ENCODE measurements at regions not wholly inside any gene's neighbourhood (a gene's known extent, or its start where the extent isn't known, plus 50 kb on each side); places are given as distances from the start of the nearest gene placed in this dataset.

DNA sequence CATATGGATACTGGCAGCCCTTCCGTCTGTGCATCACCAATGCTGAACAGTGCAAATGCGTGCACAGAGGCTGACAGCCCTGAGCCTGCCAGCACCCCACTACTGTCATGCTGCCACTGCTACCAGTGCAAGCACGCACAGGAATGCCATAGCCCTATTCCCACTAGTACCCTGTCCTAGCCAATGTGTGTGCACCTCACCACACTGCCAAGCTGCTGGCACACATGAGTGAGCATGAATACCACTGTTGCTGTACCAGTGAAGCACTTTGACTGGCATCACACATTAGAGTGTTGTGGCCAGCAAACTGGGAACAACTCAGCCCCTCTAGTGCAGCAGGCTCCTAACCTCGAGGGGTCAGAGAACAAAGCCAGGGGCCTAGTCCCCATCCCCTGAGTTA, 102.9 kb upstream of the PCDH10 start:
- DNase-seq (ENCODE audit: low spot score) = no peak

DNA sequence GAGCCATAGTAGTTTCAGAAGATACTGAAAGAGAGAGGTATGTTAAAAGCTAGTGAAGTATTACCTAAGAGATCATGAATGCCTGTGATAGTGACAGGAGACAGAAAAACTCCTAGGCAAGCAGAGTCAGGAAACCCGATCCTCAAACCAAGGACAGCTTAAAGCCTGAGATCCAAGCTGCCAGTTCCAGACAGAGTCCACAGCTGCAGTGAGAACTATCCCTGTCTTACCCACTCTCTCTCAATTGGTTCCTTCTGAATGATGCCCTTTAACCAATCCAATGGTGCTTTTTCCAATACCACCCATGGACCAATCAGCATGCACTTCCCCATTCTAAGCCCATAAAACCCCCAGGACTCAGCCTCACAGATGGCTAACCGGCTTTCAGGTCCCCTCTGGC, 90.4 kb upstream of the PCDH10 start:
- no peak for DNase-seq (ENCODE audit: low spot score)

DNA sequence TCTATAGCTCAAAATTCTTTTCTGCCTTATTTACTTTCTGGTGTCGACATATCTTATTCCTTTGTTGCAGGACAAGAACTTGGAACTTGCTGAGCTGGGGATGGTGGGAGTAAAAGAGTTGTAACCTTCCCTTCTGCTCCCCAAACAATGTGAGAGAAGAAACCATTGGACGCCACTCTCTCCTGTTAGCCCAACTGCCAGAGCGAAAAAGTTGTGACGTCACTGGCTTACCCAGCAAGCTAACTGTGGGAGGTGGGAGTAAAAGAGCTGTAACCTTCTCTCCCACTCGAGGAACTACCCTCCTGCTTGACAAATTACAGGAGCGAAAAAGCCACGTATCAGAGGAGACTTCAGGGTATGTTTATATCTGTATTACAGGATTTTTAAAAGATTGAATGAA, 90.0 kb upstream of the PCDH10 start:
- no peak for DNase-seq (ENCODE audit: low spot score)

DNA sequence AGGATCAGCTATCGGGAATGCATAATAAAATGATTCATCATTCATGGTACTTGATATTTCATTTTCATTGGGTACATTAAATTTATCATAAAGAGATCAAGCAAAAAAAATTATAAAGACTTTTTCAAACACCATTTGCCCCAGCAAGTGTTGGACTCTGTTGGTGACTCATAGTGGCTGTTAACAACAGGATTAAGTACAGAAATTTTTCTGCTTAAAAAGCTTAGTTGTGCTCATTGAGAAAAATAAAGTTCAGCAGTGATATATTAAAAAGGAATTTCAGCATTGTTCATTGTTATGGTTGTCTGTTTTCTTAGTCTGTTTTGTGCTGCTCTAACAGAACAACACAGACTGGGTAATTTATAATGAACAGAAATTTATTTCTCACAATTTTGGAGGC, 86.2 kb upstream of the PCDH10 start:
- no peak for DNase-seq (ENCODE audit: low spot score)

DNA sequence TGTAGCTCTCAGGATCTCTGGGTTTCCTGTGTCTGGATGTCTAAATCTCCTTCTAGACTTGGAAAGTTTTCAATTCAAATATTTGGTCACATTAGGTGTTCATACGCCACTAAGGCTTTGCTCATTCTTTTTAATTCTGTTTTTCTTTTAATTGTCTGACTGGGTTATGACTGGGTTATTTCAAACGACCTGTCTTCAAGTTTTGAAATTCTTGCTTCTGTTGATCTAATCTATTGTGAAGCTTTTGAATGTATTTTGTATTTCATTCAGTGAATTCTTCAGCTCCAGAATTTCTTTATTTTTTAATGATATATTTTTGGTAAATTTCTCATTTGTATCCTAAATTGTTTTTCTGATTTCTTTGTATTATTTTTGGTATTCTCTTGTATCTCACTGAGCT, 81.0 kb upstream of the PCDH10 start:
- DNase-seq (ENCODE audit: low spot score) = no peak

DNA sequence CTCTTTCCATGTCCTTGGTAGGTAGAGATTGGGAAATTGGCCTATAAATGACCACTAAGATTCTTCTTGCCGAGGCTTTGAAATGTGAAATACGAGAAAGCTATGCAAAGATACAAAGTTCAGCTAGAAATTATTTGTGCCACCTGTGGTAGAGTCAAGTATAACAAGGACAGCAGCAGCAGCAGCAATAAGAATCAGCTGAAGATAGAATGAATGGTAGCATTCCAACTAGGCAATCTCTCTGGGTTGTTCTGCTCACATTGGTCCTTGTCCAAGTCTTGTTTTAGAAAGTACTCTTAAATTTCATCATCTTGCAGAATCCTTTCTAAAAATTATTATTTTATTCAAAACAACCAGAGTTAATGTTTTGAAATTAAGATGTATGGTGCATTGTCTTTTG, 67.8 kb upstream of the PCDH10 start:
- no peak for DNase-seq (ENCODE audit: low spot score)

DNA sequence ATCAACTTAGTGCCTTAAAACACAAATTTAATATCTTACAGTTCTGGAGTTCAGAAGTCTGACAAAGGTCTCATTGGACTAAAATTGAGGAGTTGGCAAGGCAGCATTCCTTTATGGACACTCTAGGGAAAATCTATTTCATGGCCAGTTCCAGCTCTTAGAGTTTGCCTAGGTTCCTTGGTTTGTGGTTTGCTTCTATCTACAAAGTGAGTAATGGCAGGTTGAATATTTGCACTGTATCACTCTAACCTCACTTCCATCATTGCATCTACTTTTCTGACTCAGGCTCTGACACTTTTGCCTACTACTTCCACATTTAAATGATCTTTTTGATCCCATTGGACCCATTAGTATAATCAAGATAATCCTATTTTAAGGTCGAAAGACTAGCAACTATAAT, 64.7 kb upstream of the PCDH10 start:
- no peak for DNase-seq (ENCODE audit: low spot score)

DNA sequence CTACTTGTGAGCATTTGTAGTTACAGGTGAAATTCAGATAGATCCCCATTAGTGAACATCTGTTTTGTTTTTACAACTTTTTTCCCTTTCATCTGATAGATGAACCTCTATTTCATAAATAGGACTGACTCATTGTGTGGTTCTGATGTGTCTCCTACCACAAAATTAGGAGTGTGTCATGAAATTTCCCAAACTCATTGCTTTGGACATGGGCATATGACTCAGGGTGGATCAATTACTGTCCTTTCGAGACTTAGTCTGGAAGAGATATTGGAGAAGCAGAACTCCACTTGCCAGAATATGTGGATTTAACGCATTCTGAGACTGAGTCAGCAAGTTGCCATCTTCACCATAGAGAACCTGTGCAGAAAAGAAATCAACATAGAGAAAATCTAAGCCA, 53.5 kb upstream of the PCDH10 start:
- no peak for DNase-seq (ENCODE audit: low spot score)

DNA sequence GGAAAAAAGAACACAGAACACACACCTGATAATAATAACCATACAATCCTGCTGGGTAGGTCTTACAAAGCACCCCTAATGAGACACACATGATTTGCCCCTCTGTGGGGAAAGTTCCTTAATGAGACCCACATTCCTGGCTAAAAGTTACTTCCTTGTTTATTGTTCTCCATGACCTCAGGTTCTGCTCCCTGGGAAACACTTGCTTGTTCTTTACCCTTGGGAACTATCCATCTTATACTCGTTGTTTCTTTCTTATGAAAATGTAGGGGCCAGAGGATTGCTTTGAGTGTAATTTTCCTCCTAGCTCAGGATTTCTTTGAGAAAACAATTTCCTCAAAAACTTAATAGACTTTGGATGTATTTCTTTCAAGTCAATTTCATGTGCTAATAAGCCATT, 52.1 kb upstream of the PCDH10 start:
- no peak for DNase-seq (ENCODE audit: low spot score)

Data from putamen (tissue), 1 donor.